IPS DF 6.9 (cell line): ENCODE measurements at regions not wholly inside any gene's neighbourhood (a gene's known extent, or its start where the extent isn't known, plus 50 kb on each side); places are given as distances from the start of the nearest gene placed in this dataset.

Experiments
- DNase-seq: peaks from one replicate; pipeline ENCODE4 v3.0.0-alpha.2; 2013; ENCODE audit warnings: low read depth, low spot score
- H3K27ac ChIP-seq: one replicate; pipeline ENCODE4 v1.5.1; 2013; ENCODE audit warnings: low read length, control low read depth
- H3K27me3 ChIP-seq: 2 replicates; pipeline ENCODE4 v1.6.1; 2013; ENCODE audit warnings: mild to moderate bottlenecking, low read length; ENCODE audit not compliant: control insufficient read depth, insufficient read depth
- H3K36me3 ChIP-seq: 2 replicates; pipeline ENCODE4 v1.6.1; 2013; ENCODE audit warnings: low read length; ENCODE audit not compliant: control insufficient read depth, insufficient read depth
- H3K4me1 ChIP-seq: 2 replicates; pipeline ENCODE4 v1.6.1; 2013; ENCODE audit warnings: low read length; ENCODE audit not compliant: control insufficient read depth, insufficient read depth
- H3K4me3 ChIP-seq: 2 replicates; pipeline ENCODE4 v1.5.1; 2013; ENCODE audit warnings: mild to moderate bottlenecking, low read length
- H3K9me3 ChIP-seq: 2 replicates; pipeline ENCODE4 v1.6.1; 2013; ENCODE audit warnings: low read length, inconsistent platforms; ENCODE audit not compliant: control insufficient read depth, insufficient read depth
- WGBS: extraction: QIAGEN DNeasy Blood & Tissue Kit; methylation state at CpG from one replicate; pipeline ENCODE4 v1.1.7; 2013; ENCODE audit warnings: mixed read lengths, missing lambda C conversion rate; ENCODE audit not compliant: insufficient read length, insufficient coverage; 5-methylcytosine and 5-hydroxymethylcytosine counted together

DNA sequence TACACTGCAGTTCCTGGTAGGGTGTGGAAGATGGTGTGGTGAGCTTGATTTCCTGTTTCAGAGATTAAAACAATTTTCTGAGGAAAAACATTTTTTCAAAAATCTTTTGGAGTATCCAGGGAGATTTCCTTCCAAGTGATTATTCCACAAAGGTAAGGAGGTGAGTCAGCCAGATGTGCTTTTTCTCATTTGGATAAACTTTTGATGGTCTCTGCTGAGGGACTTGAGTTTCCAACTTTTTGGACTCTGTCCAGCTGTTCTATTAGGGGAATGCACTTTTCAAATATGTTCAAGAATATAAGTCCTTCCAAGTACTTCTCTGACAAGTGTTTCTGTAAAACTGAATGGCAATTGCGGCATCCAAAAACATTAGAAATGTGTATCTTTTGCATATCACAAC is 628.8 kb upstream of the ADAMTS5 start:
- Histone ChIP-seq H3K9me3 (no peaks in the 10 kb centered on the region), H3K36me3 (no peaks in the 10 kb centered on the region), H3K4me3 (no peak overlapping the region), H3K27ac (no peak overlapping the region), H3K4me1 (no peaks in the 10 kb centered on the region), H3K27me3 (no peaks in the 10 kb centered on the region)
- WGBS, result no CpG with 5 or more reads among the region's 1 CpG
- DNase-seq, result no peak

DNA sequence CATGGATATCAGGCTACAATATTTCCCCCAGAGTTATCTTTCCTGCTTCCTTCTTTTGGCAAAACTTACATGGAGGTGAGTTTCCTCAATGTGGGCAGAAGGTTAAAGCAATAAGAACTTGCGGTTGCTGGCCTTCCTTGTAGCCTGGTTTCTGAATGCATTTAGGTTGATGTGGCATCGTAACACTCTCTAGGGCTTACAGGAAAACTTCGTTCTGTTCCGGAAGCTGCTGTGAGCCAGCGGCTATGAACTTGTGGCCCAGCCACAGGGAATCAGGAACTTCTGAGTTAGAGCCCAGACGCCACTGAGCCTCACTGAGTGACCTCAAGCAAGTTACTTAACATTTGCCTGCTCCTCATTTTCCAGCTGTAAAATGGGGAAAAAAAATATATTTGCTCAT is 623.4 kb upstream of the ADAMTS5 start:
- no peak overlapping the region for H3K27ac ChIP-seq
- H3K4me3 ChIP-seq, result no peak overlapping the region
- no peaks in the 10 kb centered on the region for H3K9me3 ChIP-seq
- no peaks in the 10 kb centered on the region for H3K4me1 ChIP-seq
- WGBS, result no CpG with 5 or more reads among the region's 6 CpGs
- H3K27me3 ChIP-seq, result no peaks in the 10 kb centered on the region
- H3K36me3 ChIP-seq, result no peaks in the 10 kb centered on the region
- DNase-seq, result no peak

DNA sequence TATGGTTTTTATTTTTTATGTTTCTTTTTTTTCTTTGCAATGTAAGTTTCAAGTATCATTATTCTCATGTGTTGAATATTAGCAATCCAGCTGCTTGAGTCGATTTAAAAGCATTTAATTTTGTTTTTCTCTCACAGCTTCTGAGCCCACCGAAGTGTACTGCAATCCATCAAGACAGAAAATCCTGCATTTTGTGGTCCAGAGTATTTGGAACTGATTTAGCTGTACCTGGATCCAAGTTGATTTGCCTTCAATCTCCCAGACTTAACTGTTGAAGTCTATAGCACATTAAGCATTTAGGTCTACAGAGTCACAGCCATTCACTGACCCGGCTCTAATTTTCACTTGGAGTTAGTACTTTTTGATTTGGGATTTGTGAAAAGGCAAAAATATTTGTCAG is 622.9 kb upstream of the ADAMTS5 start:
- H3K4me1 ChIP-seq, result no peaks in the 10 kb centered on the region
- H3K36me3 ChIP-seq, result no peaks in the 10 kb centered on the region
- no peak overlapping the region for H3K4me3 ChIP-seq

DNA sequence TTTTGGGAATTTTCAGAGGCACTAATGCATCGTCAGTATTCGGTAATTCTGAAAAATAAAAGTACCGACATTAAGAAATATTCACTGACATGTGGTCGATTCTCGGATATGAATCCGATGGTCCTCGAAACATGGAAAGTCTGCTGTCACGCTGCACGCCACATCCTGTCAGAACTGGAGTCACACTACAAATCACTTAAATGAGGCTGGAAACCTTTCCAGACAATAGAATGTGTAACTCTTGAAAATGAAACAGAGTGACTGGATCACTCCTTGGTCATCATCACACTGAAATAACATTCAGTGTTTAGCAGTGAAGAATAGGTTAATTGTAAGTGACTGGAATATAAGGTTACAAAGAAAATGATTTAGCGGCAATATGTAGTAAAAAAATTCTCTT is 620.1 kb upstream of the ADAMTS5 start:
- Histone ChIP-seq H3K9me3 (no peaks in the 10 kb centered on the region), H3K27me3 (no peaks in the 10 kb centered on the region), H3K4me1 (no peaks in the 10 kb centered on the region), H3K4me3 (no peak overlapping the region), H3K27ac (no peak overlapping the region), H3K36me3 (no peaks in the 10 kb centered on the region)
- no peak for DNase-seq
- WGBS, result no CpG with 5 or more reads among the region's 10 CpGs

More for the DNA sequence above, 622.9 kb upstream of the ADAMTS5 start:
- WGBS, result no CpG with 5 or more reads among the region's 3 CpGs
- H3K9me3 ChIP-seq, result no peaks in the 10 kb centered on the region
- no peak for DNase-seq
- H3K27me3 ChIP-seq, result no peaks in the 10 kb centered on the region
- no peak overlapping the region for H3K27ac ChIP-seq

DNA sequence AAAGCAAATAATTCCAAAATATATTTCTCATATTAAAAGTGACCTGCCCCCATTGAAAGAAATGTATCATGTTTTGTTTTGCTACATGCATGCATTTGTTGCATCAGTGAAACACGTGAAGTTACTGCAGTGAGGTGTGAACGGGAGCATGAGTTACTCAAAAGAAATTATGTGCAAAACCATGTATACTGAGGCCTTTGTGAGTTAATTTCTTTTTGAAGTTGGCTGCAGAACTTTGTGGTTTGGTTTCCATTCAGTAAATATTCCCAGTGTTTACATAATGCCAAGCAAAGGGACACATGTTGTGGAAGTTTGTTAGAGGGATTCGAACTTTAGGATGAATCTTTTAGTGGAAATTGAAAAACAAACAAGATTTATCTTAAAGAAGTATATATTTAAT is 619.4 kb upstream of the ADAMTS5 start:
- Histone ChIP-seq H3K27me3 (no peaks in the 10 kb centered on the region), H3K36me3 (no peaks in the 10 kb centered on the region), H3K4me3 (no peak overlapping the region), H3K27ac (no peak overlapping the region), H3K9me3 (no peaks in the 10 kb centered on the region), H3K4me1 (no peaks in the 10 kb centered on the region)
- no CpG with 5 or more reads among the region's 3 CpGs for WGBS
- DNase-seq, result no peak

DNA sequence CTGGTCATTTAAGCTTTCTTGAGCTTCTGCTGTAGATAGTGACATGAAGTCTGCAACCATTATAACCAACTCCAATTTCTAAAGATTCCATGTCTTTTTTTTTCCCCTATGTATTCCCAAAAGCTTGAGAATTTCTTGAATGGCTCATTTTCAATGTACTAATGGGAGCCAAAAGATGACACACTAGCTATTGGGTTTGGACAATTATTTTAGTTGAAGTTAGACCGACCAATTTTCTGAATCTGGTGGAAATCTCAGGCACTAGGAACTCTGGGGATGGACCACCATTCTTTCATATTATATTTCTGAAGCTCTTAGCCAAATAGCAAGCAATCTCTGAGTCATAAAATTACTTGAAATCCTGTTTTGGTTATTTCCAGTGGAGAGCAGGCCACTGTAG is 617.4 kb upstream of the ADAMTS5 start:
- H3K4me1 ChIP-seq, result no peaks in the 10 kb centered on the region
- DNase-seq, result no peak
- WGBS, result no CpG with 5 or more reads among the region's 1 CpG

DNA sequence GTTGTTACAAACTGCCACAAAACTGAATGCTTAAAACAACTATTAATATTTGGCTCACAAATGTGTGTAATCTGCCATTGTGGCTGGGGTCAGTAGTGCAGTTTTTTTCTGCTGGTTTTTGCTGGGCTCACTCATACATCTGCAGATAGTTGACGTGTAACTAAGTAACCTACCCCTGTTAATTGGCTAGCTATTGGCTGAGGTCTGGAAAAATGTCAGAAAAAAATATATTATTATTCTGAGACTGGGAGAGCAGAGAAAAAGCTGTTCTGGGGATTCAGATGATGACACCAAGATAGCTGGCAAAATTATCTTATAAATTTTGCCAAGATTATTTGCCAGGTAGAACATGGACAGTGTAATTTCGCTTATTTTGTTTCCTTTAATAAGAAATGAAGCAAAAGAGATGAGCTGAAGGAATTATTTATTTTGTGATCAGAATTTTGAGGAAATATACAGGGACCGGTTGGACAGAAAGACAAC is 616.1 kb upstream of the ADAMTS5 start:
- Histone ChIP-seq H3K4me1 (no peaks in the 10 kb centered on the region), H3K27me3 (no peaks in the 10 kb centered on the region), H3K9me3 (no peaks in the 10 kb centered on the region), H3K27ac (no peak overlapping the region), H3K36me3 (no peaks in the 10 kb centered on the region), H3K4me3 (no peak overlapping the region)
- WGBS, result no CpG with 5 or more reads among the region's 3 CpGs
- DNase-seq, result no peak

More for the DNA sequence above, 617.4 kb upstream of the ADAMTS5 start:
- Histone ChIP-seq H3K27ac (no peak overlapping the region), H3K27me3 (no peaks in the 10 kb centered on the region), H3K36me3 (no peaks in the 10 kb centered on the region), H3K9me3 (no peaks in the 10 kb centered on the region), H3K4me3 (no peak overlapping the region)

DNA sequence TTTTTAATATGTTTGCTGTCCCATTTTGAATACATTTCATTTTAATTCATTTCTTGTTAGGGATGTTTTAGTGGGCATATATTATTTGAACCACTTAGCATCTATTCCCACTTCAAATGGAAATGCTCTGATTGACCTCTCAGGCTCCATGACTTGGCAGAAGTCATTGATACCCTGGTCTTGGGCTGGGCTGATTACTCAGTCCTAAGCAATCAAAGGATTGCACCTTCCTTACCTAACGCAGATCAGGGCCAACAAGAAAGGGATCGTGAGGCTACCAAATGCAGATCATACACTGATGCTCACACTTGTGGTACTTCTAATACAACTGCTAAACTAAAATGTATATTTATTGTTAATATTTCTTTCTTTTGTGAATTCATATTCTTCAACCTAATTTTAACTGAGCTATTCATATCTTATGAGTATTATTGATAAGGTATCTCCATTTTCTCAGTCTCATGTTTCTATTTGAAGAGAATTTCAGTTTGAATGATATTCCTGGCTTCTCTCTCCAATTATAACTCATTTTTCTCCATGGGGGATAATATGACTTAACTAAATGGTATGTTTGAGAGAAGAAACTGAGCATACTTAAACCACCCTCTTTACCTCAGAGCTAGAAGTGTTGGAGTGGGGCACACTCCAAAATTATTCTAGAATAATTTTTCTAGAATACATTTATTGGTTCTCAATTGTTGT is 615.5 kb upstream of the ADAMTS5 start:
- no peak for DNase-seq
- Histone ChIP-seq H3K27me3 (no peaks in the 10 kb centered on the region), H3K27ac (no peak overlapping the region), H3K9me3 (no peaks in the 10 kb centered on the region), H3K4me1 (no peaks in the 10 kb centered on the region), H3K4me3 (no peak overlapping the region), H3K36me3 (no peaks in the 10 kb centered on the region)
- no CpG with 5 or more reads among the region's 2 CpGs for WGBS

DNA sequence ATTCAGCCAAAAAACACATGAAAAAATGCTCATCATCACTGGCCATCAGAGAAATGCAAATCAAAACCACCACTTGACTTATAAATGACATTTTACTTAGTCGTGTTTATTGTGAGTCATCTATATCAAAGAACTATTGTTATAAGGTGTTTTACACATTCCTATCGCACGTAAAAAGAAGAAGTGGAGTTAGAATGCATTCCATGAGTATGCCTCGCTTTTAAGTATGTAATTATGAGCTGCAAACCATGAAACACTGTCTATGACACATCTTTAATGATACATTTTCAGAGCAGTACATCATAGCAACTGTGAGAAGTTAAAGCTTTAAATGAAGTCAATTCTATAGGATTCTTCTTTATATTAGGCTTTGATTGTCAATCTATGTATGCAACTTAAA is 614.3 kb upstream of the ADAMTS5 start:
- DNase-seq, result no peak
- Histone ChIP-seq H3K4me3 (no peak overlapping the region), H3K9me3 (no peaks in the 10 kb centered on the region), H3K27me3 (no peaks in the 10 kb centered on the region), H3K27ac (no peak overlapping the region), H3K4me1 (no peaks in the 10 kb centered on the region), H3K36me3 (no peaks in the 10 kb centered on the region)
- WGBS, result no CpG with 5 or more reads among the region's 4 CpGs

DNA sequence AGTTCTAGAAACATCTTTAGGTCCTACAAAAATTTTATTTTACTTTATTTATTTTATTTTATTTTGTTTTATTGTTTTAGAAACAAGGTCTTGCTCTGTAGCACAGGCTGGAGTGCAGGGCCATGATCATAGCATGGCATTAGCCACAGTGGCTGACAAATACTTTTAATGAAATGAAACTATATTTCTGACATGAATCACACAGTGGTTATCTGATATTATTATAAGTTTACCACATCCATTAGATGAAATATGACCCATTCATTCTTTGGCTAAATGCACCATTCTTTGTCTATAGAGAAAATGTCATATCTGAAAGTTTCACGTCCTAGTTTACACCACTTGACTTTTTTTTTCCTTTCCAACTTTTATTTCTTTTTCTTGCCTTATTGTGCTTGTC is 613.4 kb upstream of the ADAMTS5 start:
- Histone ChIP-seq H3K4me3 (no peak overlapping the region), H3K4me1 (no peaks in the 10 kb centered on the region), H3K36me3 (no peaks in the 10 kb centered on the region), H3K27me3 (no peaks in the 10 kb centered on the region), H3K27ac (no peak overlapping the region), H3K9me3 (no peaks in the 10 kb centered on the region)
- no peak for DNase-seq
- WGBS, result no CpG with 5 or more reads among the region's 1 CpG

DNA sequence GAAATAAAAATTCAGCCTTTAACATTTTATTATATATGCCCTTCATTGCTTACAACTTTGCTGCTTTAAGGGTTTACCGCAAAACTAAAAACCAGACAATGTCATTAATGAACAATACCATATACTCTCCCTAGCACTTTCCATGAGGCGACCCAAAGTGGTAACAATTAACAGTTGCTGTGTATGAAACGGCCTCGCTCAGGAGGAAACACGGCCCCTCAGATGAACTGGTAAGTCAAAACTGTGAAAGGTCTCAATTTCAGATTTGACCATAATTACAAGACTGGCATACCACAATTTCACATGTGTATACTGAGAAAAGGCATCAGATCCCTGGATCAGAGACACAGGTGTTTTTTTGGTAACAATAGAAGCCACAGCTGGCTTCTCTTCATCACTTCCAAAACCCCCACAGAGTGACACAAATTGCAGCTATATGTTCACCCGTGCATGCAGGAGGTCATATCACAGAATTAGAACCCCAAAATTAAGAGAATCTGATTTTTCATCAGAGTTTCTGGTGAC is 611.9 kb upstream of the ADAMTS5 start:
- no peaks in the 10 kb centered on the region for H3K9me3 ChIP-seq
- no peak overlapping the region for H3K4me3 ChIP-seq
- no peak for DNase-seq
- H3K4me1 ChIP-seq, result no peaks in the 10 kb centered on the region
- no peaks in the 10 kb centered on the region for H3K36me3 ChIP-seq
- H3K27me3 ChIP-seq, result no peaks in the 10 kb centered on the region
- H3K27ac ChIP-seq, result no peak overlapping the region
- WGBS, result no CpG with 5 or more reads among the region's 6 CpGs
